ENCODE measurements at regions not wholly inside any gene's neighbourhood (a gene's known extent, or its start where the extent isn't known, plus 50 kb on each side); places are given as distances from the start of the nearest gene placed in this dataset.

- TF ChIP-seq ISL1 (CRISPR knock-in tag; IDR thresholded peaks at IDR 0.05) (no peak), CSDC2 (CRISPR knock-in tag; IDR thresholded peaks at IDR 0.05) (no peak), PATZ1 (CRISPR knock-in tag; IDR thresholded peaks at IDR 0.05; ENCODE audit: borderline replicate concordance) (no peak), CREB5 (CRISPR knock-in tag; IDR thresholded peaks at IDR 0.05; ENCODE audit: low read depth) (no peak), ZNF70 (CRISPR knock-in tag; IDR thresholded peaks at IDR 0.05) (no peak), ZNF8 (CRISPR knock-in tag; IDR thresholded peaks at IDR 0.05) (no peak), ARNTL (CRISPR knock-in tag; IDR thresholded peaks at IDR 0.05; ENCODE audit: borderline replicate concordance, low read depth) (no peak), POU6F1 (CRISPR knock-in tag; IDR thresholded peaks at IDR 0.05; ENCODE audit: borderline replicate concordance, low read depth) (no peak), RARB (CRISPR knock-in tag; IDR thresholded peaks at IDR 0.05) (no peak), BACH2 (CRISPR knock-in tag; IDR thresholded peaks at IDR 0.05; ENCODE audit: borderline replicate concordance) (no peak), ZFP3 (CRISPR knock-in tag; IDR thresholded peaks at IDR 0.05) (no peak), ZC3H10 (CRISPR knock-in tag; IDR thresholded peaks at IDR 0.05) (no peak), OSR1 (CRISPR knock-in tag; IDR thresholded peaks at IDR 0.05) (no peak)
Measured at GRCh38 chr2:188203776-188204175, 87.9 kb upstream of the GULP1 start.

All from SK-N-SH treated with all-trans-retinoic acid at 6 μM for 48 hours (cell line).